A673 (cell line): ENCODE measurements at regions not wholly inside any gene's neighbourhood (a gene's known extent, or its start where the extent isn't known, plus 50 kb on each side); places are given as distances from the start of the nearest gene placed in this dataset.
A peak's percentile ranks its signal among the peaks of the same experiment; 100 is the strongest.

ENCODE experiments used
- BruUV-seq: library from RNA; stranded (reverse); fragments of 400-500 nt; replicated peaks from 2 replicates; lab custom pipeline; 2021; lab: Mats Ljungman, UMichigan
- CTCF ChIA-PET: fragments of 300-600 bp; sonication (Branson Sonifier 250); formaldehyde crosslinking; loops from one replicate; lab custom pipeline; 2022; ENCODE audit warnings: antibody characterized with exemption; lab: Charles Lee
- POLR2A ChIA-PET: fragments of 300-600 bp; sonication (Branson Sonifier 250); formaldehyde crosslinking; loops from one replicate; lab custom pipeline; 2022; ENCODE audit warnings: antibody characterized with exemption; ENCODE audit not compliant: low non-redundant PET; lab: Charles Lee
- DNase-seq: peaks from one replicate; pipeline ENCODE4 v3.0.0-alpha.2; 2015; ENCODE audit warnings: low spot score
- H3K27ac ChIP-seq: fragments of 200-600 bp; sonication (generic); 2 replicates; pipeline ENCODE4 v1.5.1; 2016; ENCODE audit warnings: mixed run types, low read depth, mild to moderate bottlenecking, mixed read lengths, antibody characterized with exemption, low read length; ENCODE audit not compliant: poor library complexity, severe bottlenecking
- H3K27me3 ChIP-seq: fragments of 200-600 bp; sonication (generic); replicated peaks from 2 replicates; pipeline ENCODE4 v1.6.1; 2017; ENCODE audit warnings: mixed run types, low read depth, mild to moderate bottlenecking, mixed read lengths, antibody characterized with exemption, low read length; ENCODE audit not compliant: insufficient read depth, poor library complexity
- H3K36me3 ChIP-seq: fragments of 200-600 bp; sonication (generic); 2 replicates; pipeline ENCODE4 v1.6.1; 2016; ENCODE audit warnings: mixed run types, mild to moderate bottlenecking, mixed read lengths, antibody characterized with exemption, low read length; ENCODE audit not compliant: insufficient read depth, poor library complexity, severe bottlenecking
- H3K4me1 ChIP-seq: fragments of 200-600 bp; sonication (generic); 2 replicates; pipeline ENCODE4 v1.6.1; 2017; ENCODE audit warnings: mixed run types, mild to moderate bottlenecking, mixed read lengths, antibody characterized with exemption, low read length; ENCODE audit not compliant: insufficient read depth, poor library complexity, severe bottlenecking
- H3K4me3 ChIP-seq: fragments of 200-600 bp; sonication (generic); 2 replicates; pipeline ENCODE4 v1.5.1; 2016; ENCODE audit warnings: low read depth, mixed run types, mild to moderate bottlenecking, mixed read lengths, low read length; ENCODE audit not compliant: poor library complexity, severe bottlenecking
- H3K9me3 ChIP-seq: fragments of 200-600 bp; sonication (generic); 2 replicates; pipeline ENCODE4 v1.6.1; 2016; ENCODE audit warnings: mixed run types, low read depth, mild to moderate bottlenecking, mixed read lengths, antibody characterized with exemption, low read length; ENCODE audit not compliant: poor library complexity, severe bottlenecking
- EZH2 ChIP-seq: fragments of 200-600 bp; sonication (generic); IDR thresholded peaks from 2 replicates; pipeline ENCODE4 v1.6.1; 2017; ENCODE audit warnings: borderline replicate concordance, low read depth, mild to moderate bottlenecking, mixed read lengths, antibody characterized with exemption, low read length; ENCODE audit not compliant: poor library complexity, severe bottlenecking
- intact Hi-C: fragments of 100-400 bp; cut with micrococcal nuclease; formaldehyde crosslinking; loops from one replicate; pipeline ENCODE4 v1.10.0; 2022; ENCODE audit not compliant: unreplicated experiment
- TF ChIP-seq, protein P1 (sequence below): fragments of 300-800, 200-600 bp; sonication (generic); conservative IDR thresholded peaks from 2 replicates; pipeline ENCODE4 v1.5.1; 2017; ENCODE audit warnings: low read depth, mild to moderate bottlenecking, antibody characterized with exemption, low read length, moderate library complexity, mixed read lengths

DNA sequence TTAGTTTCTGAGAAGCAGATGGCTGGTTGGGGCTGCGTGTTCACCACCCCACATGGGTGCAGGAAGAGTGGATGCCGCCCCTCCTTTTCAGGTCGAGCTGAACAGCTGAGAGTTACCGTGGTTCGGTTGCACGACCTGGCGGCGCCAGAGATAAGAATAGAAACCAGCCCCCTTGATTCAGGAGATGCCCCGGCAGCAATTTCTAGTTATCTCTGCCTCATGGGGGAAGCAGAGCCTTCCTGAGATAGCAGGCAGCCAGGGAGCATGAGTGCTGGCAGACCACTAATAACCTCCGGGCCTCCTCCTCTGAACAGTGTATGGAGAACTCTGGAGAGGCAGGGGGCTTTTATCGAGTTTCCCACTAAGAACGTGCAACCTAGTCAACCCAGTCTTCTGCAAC lies 177.8 kb downstream of the NSG2 start:
- no peaks in the 10 kb centered on the region for H3K27me3 ChIP-seq

GRCh38 chr5:174229068-174229467 lies 183.6 kb downstream of the NSG2 start:
- no peak overlapping the region for H3K27ac ChIP-seq
- POLR2A ChIA-PET, result no interaction called here
- no peak overlapping the region for H3K4me3 ChIP-seq
- H3K4me1 ChIP-seq, result no peaks in the 10 kb centered on the region
- no peaks in the 10 kb centered on the region for H3K36me3 ChIP-seq
- DNase-seq, result no peak
- no peak for TF ChIP-seq EZH2
- TF ChIP-seq, protein P1, sequence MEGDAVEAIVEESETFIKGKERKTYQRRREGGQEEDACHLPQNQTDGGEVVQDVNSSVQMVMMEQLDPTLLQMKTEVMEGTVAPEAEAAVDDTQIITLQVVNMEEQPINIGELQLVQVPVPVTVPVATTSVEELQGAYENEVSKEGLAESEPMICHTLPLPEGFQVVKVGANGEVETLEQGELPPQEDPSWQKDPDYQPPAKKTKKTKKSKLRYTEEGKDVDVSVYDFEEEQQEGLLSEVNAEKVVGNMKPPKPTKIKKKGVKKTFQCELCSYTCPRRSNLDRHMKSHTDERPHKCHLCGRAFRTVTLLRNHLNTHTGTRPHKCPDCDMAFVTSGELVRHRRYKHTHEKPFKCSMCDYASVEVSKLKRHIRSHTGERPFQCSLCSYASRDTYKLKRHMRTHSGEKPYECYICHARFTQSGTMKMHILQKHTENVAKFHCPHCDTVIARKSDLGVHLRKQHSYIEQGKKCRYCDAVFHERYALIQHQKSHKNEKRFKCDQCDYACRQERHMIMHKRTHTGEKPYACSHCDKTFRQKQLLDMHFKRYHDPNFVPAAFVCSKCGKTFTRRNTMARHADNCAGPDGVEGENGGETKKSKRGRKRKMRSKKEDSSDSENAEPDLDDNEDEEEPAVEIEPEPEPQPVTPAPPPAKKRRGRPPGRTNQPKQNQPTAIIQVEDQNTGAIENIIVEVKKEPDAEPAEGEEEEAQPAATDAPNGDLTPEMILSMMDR, result no peak
- CTCF ChIA-PET, result no interaction called here
- no peaks in the 10 kb centered on the region for H3K9me3 ChIP-seq
- BruUV-seq, result no TSS peak
- H3K27me3 ChIP-seq, result no peaks in the 10 kb centered on the region
- intact Hi-C loops, result no loop called here

More for the DNA sequence above, 177.8 kb downstream of the NSG2 start:
- intact Hi-C loops, result no loop called here
- no peaks in the 10 kb centered on the region for H3K9me3 ChIP-seq
- ChIA-PET POLR2A (no interaction called here), CTCF (no interaction called here)
- no TSS peak for BruUV-seq
- no peak for TF ChIP-seq EZH2
- TF ChIP-seq, protein P1, result no peak
- no peak for DNase-seq
- no peak overlapping the region for H3K4me3 ChIP-seq
- no peaks in the 10 kb centered on the region for H3K4me1 ChIP-seq
- no peaks in the 10 kb centered on the region for H3K36me3 ChIP-seq
- no peak overlapping the region for H3K27ac ChIP-seq

DNA sequence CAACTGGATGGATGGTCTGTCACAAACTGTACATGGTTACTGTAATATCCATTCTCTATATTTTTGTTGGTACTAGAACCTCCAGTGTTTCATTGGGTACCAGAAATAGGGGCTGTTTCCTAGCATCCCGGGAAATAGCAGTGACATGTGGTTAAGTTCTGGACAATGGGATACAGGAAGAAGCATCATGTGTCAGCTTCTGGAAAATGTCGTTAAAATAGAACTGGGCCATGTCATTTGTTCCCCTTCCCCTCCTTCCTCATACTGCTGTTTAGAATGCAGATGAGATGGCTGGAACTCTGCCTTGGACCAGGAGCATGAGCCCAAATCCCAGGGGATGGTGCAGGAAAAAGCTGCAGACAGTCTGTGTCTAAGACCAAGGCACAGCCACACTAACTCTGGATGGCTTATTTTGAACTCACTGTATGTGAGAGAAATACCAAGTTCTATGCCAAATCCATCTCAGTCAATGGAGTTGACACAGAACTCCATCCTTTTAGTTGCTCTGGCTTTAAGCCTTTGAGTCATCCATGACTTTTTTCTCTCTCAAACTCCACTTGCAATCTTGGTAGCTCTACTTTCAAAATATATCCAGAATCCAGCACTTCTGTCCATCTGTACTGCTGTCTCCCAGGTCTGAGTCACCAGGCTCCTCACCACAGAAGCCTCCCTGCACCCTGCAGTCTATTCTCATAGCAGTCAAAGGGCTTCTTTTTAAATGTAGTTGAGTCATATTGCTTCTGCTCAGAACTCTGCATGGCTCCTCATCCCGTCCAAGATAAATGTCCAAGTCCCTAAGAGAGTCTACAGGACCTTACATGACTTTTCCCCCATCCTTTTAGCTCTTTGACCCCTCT lies 184.2 kb downstream of the NSG2 start:
- H3K9me3 ChIP-seq, result no peaks in the 10 kb centered on the region
- no peaks in the 10 kb centered on the region for H3K27me3 ChIP-seq
- no peak for TF ChIP-seq EZH2
- TF ChIP-seq, protein P1, result no peak
- no peak overlapping the region for H3K27ac ChIP-seq
- no TSS peak for BruUV-seq
- no peaks in the 10 kb centered on the region for H3K36me3 ChIP-seq
- DNase-seq, result peak; percentile 4
- H3K4me3 ChIP-seq, result no peak overlapping the region
- no peaks in the 10 kb centered on the region for H3K4me1 ChIP-seq
- ChIA-PET CTCF (no interaction called here), POLR2A (no interaction called here)
- intact Hi-C loops, result no loop called here
